ENCODE measurements at regions not wholly inside any gene's neighbourhood (a gene's known extent, or its start where the extent isn't known, plus 50 kb on each side); places are given as distances from the start of the nearest gene placed in this dataset.

- Mint-ChIP-seq H3K9me3 (no peaks in the 10 kb centered on the region), H3K27ac (no peak overlapping the region), H3K4me3 (no peak overlapping the region), H3K27me3 (peaks cover 21% of the 10 kb centered on the region), H3K4me1 (no peaks in the 10 kb centered on the region), H3K36me3 (ENCODE audit: low read depth) (no peaks in the 10 kb centered on the region)
- ChIA-PET CTCF (interaction anchor here (0.6 kb wide), 1 partner anchor 20 kb away, joined by 3 read pairs; no protein-coding TSS in a partner anchor), POLR2A (no interaction called here)
- no peak for DNase-seq
Measured at GRCh38 chr17:62875296-62875695, 67.2 kb upstream of the MARCHF10 start.

GRCh38 chr17:62871291-62871690 is 63.2 kb upstream of the MARCHF10 start:
- H3K36me3 Mint-ChIP-seq (ENCODE audit: low read depth): no peaks in the 10 kb centered on the region
- POLR2A ChIA-PET: no interaction called here
- CTCF ChIA-PET: no interaction called here
- H3K27ac Mint-ChIP-seq: no peak overlapping the region
- no peaks in the 10 kb centered on the region for H3K9me3 Mint-ChIP-seq
- H3K4me3 Mint-ChIP-seq: no peak overlapping the region
- H3K4me1 Mint-ChIP-seq: no peaks in the 10 kb centered on the region
- DNase-seq: no peak
- H3K27me3 Mint-ChIP-seq: peaks cover 21% of the 10 kb centered on the region

- Mint-ChIP-seq H3K36me3 (ENCODE audit: low read depth) (no peaks in the 10 kb centered on the region), H3K27me3 (peaks cover 21% of the 10 kb centered on the region), H3K4me1 (no peaks in the 10 kb centered on the region), H3K4me3 (no peak overlapping the region), H3K9me3 (no peaks in the 10 kb centered on the region), H3K27ac (no peak overlapping the region)
- ChIA-PET POLR2A (no interaction called here), CTCF (no interaction called here)
- DNase-seq: no peak
Measured at GRCh38 chr17:62870552-62870971, 62.4 kb upstream of the MARCHF10 start.

GRCh38 chr17:62870030-62870541 is 62.0 kb upstream of the MARCHF10 start:
- no peaks in the 10 kb centered on the region for H3K4me1 Mint-ChIP-seq

GRCh38 chr17:62868723-62869122 is 60.6 kb upstream of the MARCHF10 start:
- ChIA-PET POLR2A (no interaction called here), CTCF (interaction anchor here (0.6 kb wide), 1 partner anchor 91 kb away, joined by 3 read pairs; no protein-coding TSS in a partner anchor)
- Mint-ChIP-seq H3K27ac (no peak overlapping the region), H3K9me3 (no peaks in the 10 kb centered on the region), H3K36me3 (ENCODE audit: low read depth) (no peaks in the 10 kb centered on the region), H3K27me3 (peaks cover 20% of the 10 kb centered on the region), H3K4me1 (no peaks in the 10 kb centered on the region), H3K4me3 (no peak overlapping the region)
- no peak for DNase-seq

More at GRCh38 chr17:62870030-62870541, 62.0 kb upstream of the MARCHF10 start:
- Mint-ChIP-seq H3K9me3 (no peaks in the 10 kb centered on the region), H3K27ac (no peak overlapping the region), H3K27me3 (peaks cover 21% of the 10 kb centered on the region), H3K4me3 (no peak overlapping the region), H3K36me3 (ENCODE audit: low read depth) (no peaks in the 10 kb centered on the region)
- ChIA-PET CTCF (no interaction called here), POLR2A (no interaction called here)
- no peak for DNase-seq

GRCh38 chr17:62868008-62868407 is 59.9 kb upstream of the MARCHF10 start:
- POLR2A ChIA-PET: no interaction called here
- Mint-ChIP-seq H3K27ac (no peak overlapping the region), H3K27me3 (peaks cover 21% of the 10 kb centered on the region), H3K36me3 (ENCODE audit: low read depth) (no peaks in the 10 kb centered on the region), H3K4me3 (no peak overlapping the region), H3K9me3 (no peaks in the 10 kb centered on the region), H3K4me1 (no peaks in the 10 kb centered on the region)
- CTCF ChIA-PET: no interaction called here
- no peak for DNase-seq

GRCh38 chr17:62867303-62867702 is 59.2 kb upstream of the MARCHF10 start:
- DNase-seq: no peak
- no peaks in the 10 kb centered on the region for H3K36me3 Mint-ChIP-seq (ENCODE audit: low read depth)
- ChIA-PET POLR2A (no interaction called here), CTCF (no interaction called here)
- H3K4me1 Mint-ChIP-seq: no peaks in the 10 kb centered on the region
- no peak overlapping the region for H3K4me3 Mint-ChIP-seq
- no peak overlapping the region for H3K27ac Mint-ChIP-seq
- H3K9me3 Mint-ChIP-seq: no peaks in the 10 kb centered on the region
- H3K27me3 Mint-ChIP-seq: peaks cover 21% of the 10 kb centered on the region

- ChIA-PET POLR2A (no interaction called here), CTCF (no interaction called here)
Measured at GRCh38 chr17:62866471-62866870, 58.4 kb upstream of the MARCHF10 start.

GRCh38 chr17:62865586-62865985 is 57.5 kb upstream of the MARCHF10 start:
- Mint-ChIP-seq H3K27ac (no peak overlapping the region), H3K9me3 (no peaks in the 10 kb centered on the region), H3K36me3 (ENCODE audit: low read depth) (no peaks in the 10 kb centered on the region), H3K4me1 (no peaks in the 10 kb centered on the region), H3K4me3 (no peak overlapping the region), H3K27me3 (peaks cover 21% of the 10 kb centered on the region)
- POLR2A ChIA-PET: no interaction called here
- DNase-seq: no peak
- CTCF ChIA-PET: no interaction called here

More at GRCh38 chr17:62866471-62866870, 58.4 kb upstream of the MARCHF10 start:
- no peaks in the 10 kb centered on the region for H3K36me3 Mint-ChIP-seq (ENCODE audit: low read depth)
- H3K9me3 Mint-ChIP-seq: no peaks in the 10 kb centered on the region
- no peak for DNase-seq
- no peak overlapping the region for H3K4me3 Mint-ChIP-seq
- H3K27me3 Mint-ChIP-seq: peaks cover 21% of the 10 kb centered on the region
- H3K4me1 Mint-ChIP-seq: no peaks in the 10 kb centered on the region
- H3K27ac Mint-ChIP-seq: no peak overlapping the region

- H3K9me3 Mint-ChIP-seq: no peaks in the 10 kb centered on the region
- no peaks in the 10 kb centered on the region for H3K4me1 Mint-ChIP-seq
- ChIA-PET CTCF (no interaction called here), POLR2A (no interaction called here)
- H3K36me3 Mint-ChIP-seq (ENCODE audit: low read depth): no peaks in the 10 kb centered on the region
- H3K27ac Mint-ChIP-seq: no peak overlapping the region
- no peak for DNase-seq
- H3K4me3 Mint-ChIP-seq: no peak overlapping the region
- H3K27me3 Mint-ChIP-seq: peaks cover 20% of the 10 kb centered on the region
Measured at GRCh38 chr17:62862251-62862650, 54.1 kb upstream of the MARCHF10 start.

GRCh38 chr17:62860962-62861873 is 53.1 kb upstream of the MARCHF10 start:
- Mint-ChIP-seq H3K4me1 (no peaks in the 10 kb centered on the region), H3K27ac (no peak overlapping the region), H3K27me3 (peaks cover 12% of the 10 kb centered on the region), H3K4me3 (no peak overlapping the region), H3K9me3 (no peaks in the 10 kb centered on the region), H3K36me3 (ENCODE audit: low read depth) (no peaks in the 10 kb centered on the region)
- DNase-seq: no peak
- POLR2A ChIA-PET: no interaction called here
- CTCF ChIA-PET: no interaction called here

GRCh38 chr17:62859146-62859545 is 51.0 kb upstream of the MARCHF10 start:
- Mint-ChIP-seq H3K36me3 (ENCODE audit: low read depth) (no peaks in the 10 kb centered on the region), H3K4me3 (no peak overlapping the region), H3K27me3 (peaks cover 11% of the 10 kb centered on the region), H3K4me1 (no peaks in the 10 kb centered on the region), H3K27ac (no peak overlapping the region), H3K9me3 (no peaks in the 10 kb centered on the region)
- no peak for DNase-seq
- ChIA-PET POLR2A (no interaction called here), CTCF (no interaction called here)

Data from activated CD4-positive, alpha-beta T cell treated with anti-CD3 and anti-CD28 coated beads, Interleukin-2, amount 10 ng/mL, durations not matched to agents 7 days and 5 days (primary cell).